Non-pigmented ciliary epithelial cell (primary cell): ENCODE measurements at regions not wholly inside any gene's neighbourhood (a gene's known extent, or its start where the extent isn't known, plus 50 kb on each side); places are given as distances from the start of the nearest gene placed in this dataset.
"Not testable (repeated sequence)": the region's sequence is repeated elsewhere in the genome, so short reads cannot be mapped to it uniquely, and the experiment has no call there.

Source experiments
- DNase-seq: peaks from one replicate; pipeline ENCODE4 v3.0.0-alpha.2; 2010; ENCODE audit warnings: low read depth

DNA sequence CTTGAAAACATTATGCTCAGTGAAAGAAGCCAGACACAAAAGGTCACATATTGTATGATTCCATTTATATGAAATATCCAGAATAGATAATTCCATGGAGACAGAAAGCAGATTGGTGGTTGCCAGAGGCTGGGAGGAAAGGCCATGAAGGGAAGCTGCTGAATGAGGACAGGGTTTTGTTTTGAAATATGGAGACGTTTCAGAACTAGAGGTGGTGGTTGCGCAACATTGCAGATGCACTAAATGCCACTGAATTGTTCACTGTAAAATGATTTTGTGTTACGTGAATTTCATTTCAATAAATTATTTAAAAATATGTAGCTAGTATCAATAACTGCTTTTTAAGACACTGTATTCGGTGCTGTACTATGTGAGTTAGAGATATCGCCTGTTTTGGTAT, 101.7 kb upstream of the ZNF236 start:
- no peak for DNase-seq

DNA sequence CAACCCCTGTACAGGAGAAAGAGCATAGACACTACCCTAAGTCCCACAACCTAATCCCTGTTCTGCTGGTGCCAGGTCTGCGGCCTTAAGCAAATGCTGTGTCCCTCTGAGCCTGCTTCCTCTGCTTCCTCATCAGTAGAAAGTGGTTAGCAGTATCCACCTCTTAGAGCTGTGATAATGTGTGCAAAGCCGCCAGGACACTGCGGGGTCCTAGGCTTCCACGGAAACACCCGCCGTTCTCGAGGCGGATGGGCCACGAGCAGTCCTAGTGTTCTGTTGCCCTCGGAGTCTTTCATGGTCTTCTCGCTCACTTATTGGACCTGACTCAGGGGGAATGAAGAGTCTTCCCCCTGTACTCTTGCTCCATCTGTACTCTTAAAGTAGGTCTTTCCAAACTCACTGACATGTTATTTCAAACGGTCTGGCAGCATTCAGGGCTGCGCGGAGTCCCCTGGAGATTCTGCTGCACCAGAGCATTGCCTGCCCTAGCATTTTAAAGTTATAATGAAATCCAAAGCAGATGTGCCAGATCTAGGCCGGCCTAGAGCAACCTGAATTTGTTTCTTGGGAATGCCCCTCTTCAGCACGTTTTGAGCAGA, 107.2 kb upstream of the ZNF236 start:
- DNase-seq = no peak

DNA sequence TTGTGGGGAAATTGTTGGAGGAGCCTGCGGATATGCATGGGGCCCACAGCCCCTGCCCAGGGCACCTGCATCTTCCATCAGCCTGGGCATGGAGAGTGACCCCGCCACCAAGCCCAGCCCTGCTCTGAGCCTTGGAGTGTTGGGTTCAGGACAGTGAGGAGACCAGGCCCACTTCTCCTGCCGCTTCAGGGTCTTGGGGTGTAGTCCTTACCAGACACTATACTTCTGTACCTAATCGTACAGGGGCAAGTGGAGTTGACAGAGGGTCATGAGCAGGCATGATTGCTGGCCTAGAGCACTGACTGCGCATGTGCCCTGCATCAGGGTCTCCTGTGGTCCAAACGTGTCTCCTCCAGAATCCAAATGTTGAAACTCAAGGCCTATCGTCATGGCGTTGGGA, 108.9 kb upstream of the ZNF236 start:
- no peak for DNase-seq

DNA sequence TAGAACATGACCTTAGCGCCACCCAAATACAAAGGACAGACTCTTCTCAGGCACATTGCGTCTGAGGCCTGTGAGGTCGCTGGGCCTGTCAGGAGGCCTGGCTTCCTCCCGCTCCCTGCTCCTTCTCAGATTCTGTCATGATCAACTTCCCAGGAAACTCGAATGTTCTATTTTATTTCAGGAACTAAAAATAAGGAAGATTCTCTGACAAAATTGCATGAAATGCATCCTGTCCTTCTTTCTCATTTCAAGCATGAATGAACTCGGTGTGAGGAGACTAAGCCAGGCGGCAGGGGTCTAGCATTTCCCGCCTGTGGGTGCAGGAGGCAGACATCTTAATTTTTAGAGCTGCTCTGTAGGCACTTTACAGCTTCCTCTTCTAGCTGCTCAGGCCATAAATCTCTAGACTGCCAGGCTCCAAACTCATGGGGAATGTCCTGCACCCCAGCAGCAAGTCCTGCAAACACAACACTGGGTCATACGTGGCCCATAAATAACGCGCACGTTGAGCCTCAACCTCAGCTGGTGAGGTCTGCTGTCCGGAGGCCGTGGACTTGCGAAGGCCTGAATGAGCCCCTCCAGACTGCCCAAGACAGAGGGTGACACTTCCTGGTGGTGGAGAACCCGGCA, 109.7 kb upstream of the ZNF236 start:
- DNase-seq = no peak

DNA sequence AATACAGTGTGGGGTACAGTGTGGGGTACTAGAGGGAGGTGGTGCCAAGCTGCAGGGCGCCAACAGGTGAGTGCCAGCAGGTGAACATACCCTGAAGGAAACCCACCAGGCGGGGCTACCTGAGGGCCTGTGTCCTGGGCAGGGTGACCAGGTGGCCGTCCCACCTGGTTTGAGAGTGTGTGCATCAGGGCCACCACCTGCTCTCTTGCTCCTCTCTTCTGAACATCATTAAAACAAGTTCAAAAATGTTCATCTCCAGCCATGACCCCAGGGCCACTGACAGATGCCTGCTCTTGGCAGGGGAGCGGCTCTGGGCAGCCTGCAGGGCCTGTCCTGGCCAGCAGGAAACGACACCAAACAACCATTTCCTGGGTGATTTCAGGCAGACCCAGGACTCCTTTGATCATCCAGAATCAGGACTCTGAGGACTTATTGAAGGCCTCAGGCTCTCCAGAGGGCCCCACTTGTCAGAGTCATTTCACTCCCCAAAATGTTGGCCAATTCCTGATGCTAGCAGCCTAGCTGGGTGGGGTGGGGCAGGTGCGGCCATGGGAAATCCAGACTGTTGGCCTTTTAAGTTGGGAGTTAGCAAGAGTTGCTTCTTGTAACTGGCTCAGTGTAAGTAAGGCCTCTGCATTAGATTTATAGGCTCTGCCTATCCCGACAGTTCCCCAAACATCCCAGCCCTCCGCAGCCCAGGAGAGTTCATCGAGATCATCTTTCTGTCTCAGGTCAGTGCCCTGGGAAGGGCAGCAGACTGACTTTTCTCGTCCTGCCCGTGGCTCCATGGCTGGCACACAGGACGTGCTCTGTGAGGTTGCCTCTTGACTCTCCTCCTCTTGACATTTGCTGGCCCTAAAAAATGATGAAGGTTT, 111.5 kb upstream of the ZNF236 start:
- DNase-seq = no peak

DNA sequence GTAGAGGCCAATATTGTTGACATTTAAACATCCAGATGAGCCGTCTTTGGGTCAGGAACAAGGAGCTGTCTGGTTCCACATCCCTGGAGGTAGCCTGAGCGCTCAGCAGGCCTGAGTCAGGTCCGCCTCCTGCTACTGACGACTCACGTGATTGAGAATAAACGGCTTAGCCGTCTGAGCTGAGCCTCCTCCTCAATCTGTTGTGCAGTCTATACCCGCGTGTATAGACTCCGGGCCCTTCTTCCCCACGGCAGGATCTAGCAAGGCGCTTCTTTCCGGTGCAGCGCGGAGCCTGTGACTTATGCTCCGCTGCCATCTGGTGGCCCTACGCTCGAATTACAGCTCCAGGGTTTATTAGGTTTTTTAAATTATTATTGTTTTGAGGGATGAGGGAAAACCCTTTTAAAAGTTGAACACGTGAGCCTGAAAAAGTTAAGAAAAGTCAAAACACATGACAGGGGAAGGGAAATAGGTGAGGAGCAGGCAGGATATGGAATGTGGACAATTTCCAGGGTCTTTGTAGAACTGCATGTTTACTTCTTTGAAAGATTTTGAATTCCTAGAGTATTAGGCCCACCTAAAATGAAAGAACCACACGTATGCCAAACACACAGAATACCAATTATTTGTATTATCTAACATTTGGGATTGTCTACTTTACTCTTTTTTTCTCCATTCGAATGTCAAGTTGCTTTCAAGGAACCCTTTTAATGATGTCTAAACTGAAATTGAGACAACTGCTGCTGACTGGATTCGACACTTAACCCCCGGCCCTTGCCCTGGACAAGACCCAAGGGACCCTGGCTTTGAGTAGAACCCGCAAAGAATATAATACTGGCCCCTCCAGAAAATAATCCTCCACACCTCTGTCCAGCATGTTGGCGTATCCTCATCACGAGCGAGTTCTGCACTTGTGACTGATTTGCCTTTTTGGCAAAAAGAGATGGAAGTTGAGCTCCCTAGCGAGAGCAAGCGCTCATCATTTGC, 112.4 kb upstream of the ZNF236 start:
- no peak for DNase-seq

DNA sequence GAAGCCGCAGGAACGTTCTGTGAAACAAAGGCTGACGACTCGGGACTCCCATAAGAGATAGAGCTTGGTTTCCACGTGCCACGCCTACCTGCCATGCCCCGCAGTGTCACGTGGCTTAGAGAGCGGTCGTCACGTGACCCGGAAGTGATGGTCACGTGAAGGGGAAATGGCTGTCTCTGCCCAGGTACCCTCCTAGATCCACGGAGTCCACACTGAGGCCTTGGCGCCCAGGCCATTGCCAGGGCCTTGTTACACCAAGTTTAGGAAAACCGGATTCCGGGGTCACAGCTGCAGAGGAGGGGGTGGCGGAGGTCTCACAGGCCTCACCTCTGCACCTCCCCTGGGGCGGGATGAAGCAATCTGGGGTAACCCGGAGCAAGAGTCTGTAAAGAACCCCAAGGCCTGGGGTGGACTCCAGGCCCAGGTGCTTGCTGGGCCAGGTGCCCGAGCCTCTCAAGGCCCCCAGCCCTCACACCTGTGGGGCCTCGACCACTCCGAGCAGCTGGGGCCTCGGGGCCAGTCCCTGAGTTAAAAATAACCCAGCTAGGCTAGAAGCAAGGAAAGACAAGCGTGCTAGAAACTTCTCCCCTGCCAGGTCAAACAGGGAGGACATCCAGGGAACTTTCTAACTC, 113.5 kb upstream of the ZNF236 start:
- no peak for DNase-seq

DNA sequence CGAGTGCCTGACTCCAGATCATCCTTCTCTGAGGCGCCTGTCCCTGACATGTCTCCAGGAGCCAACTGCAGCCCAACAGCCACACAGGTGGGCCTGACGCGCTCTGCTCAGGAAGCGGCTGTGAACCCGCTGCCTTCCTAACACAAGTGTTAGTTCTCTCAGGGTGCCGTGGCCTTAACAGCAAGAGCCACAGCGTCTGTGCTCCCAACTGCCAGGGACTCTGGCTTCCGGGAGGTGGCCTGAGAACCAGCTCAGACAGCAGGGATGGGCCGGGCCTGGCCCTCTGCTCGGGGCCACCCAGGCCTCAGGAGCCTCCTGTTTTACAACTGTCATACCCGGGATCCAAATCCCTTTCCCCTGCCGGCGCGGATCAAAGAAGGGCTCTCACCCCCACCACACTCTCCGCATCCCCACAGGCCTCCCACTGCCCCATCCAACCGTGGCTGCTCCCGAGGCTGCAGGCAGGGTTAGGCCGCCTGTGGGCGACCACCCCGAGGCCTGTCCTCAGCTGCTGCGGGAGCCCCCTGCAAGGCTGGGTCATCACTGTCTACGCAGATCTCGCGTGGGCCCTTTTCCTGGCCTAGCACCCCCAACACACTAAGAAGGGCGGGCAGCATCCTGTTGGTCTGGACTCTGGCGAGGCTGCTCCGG, 114.2 kb upstream of the ZNF236 start:
- DNase-seq = no peak

DNA sequence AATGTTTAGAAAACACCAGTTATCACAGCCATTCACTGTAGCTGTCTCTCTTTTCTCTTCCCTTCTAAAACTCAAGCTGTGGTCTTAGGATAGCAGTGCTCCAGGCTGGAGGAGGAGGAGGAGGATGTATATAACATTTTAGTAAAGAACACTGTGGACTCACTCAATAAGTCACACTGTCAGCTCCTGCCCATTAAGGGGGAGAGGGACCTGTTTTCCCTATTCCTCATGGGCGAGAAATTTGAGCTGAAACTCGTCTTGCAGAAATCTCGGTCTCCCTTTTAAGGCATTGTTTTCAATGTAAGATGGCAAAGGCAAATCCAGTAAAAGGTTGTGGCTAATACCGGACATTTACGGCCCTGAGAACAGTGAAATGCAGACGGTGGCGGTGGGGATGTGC, 114.8 kb upstream of the ZNF236 start:
- no peak for DNase-seq

DNA sequence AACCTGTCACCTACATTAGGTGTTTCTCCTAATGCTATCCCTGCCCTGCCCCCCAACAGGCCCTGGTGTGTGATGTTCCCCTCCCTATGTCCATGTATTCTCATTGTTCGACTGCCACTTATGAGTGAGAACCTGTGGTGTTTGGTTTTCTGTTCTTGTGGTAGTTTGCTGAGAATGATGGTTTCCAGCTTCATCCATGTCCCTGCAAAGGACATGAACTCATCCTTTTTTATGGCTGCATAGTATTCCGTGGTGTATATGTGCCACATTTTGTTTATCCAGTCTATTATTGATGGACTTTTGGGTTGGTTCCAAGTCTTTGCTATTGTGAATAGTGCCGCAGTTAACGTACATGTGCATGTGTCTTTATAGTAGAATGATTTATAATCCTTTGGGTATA, 117.8 kb upstream of the ZNF236 start:
- not testable (repeated sequence) for DNase-seq

DNA sequence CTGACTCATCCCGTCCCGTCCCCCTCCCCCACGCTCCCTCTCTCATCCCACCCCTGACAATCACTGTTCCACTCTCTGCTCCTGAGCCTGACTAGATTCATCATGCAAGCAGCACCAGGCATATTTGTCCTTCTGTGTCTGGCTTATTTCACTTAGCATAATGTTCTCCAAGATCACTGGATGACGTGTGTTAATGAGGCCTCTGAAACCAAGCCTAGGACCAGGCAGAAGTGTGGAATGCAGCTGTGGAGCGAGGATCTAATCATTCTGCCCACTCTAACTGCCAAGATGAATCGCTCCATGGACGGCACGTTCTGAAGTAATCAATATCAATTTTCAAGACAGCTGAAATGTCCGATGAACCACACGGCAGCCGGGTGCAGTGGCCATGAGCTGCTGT, 122.4 kb upstream of the ZNF236 start:
- DNase-seq = no peak

DNA sequence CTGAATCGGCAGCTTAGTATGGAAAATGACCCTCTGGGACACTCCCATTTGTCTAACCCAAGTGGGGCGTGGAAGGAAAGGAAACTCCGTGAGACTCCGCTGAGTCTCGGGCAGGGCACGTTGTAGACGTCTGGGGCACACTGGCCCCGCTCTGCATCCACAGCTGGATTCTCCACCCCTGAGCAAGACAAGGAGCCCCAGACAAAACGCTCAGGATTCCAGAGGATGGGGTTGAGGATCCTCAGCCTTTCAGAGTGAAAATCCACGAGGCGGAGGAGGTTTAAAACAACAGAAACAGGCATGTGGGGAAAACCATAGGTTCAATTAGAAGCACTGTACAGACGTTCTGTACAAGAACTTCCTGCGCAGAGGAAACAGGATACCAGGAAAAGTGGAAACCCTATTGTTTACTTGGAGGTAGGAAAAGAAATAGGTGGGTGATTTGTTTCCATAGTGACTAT, 124.9 kb upstream of the ZNF236 start:
- no peak for DNase-seq

DNA sequence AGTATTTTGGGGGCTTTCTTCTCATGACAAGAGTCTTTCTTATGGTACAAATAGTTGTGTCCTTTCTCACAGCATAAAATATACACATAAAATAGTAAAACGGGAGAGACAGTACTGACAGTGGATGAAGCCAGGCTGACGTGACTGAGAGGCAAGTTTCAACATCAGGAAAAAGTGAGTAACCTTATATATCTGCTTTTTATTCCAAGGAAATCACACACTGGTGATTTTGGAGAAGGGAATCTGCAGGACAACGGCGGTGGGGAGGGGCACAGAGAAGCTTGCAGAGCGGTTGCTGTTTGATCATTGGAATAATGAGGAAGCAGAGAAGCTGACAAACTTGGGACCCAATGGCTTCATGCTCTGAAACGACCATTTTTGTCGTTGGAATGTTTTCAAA, 130.6 kb upstream of the ZNF236 start:
- DNase-seq = no peak

DNA sequence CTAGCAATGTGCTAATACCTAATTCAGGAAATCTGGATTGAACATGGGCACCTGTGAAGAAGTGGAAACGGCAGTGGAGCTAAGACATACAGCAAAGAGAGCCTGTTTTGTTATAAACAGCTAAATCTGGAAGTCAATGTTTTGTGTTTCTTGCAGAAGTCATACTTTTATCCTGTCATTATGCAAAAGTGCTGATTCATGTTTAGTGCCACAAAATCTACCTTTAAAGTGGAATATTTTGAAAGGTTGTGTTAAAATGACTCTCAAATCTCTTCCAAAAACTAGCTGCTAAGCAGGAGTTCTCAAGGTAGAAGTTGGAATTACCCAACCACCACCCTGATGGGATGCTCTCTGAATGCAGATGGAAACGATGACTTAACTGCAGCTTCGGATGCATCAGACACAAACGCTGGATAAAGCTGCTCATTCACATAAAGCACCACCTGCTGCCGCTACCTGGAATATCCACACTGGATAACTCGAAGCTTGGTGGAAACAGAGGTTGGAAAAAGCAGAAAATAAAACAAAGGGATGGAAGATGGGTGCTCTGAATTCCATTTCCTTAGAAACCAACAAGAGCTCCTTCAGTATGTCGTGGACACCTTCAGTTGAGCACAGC, 132.6 kb upstream of the ZNF236 start:
- DNase-seq = no peak

DNA sequence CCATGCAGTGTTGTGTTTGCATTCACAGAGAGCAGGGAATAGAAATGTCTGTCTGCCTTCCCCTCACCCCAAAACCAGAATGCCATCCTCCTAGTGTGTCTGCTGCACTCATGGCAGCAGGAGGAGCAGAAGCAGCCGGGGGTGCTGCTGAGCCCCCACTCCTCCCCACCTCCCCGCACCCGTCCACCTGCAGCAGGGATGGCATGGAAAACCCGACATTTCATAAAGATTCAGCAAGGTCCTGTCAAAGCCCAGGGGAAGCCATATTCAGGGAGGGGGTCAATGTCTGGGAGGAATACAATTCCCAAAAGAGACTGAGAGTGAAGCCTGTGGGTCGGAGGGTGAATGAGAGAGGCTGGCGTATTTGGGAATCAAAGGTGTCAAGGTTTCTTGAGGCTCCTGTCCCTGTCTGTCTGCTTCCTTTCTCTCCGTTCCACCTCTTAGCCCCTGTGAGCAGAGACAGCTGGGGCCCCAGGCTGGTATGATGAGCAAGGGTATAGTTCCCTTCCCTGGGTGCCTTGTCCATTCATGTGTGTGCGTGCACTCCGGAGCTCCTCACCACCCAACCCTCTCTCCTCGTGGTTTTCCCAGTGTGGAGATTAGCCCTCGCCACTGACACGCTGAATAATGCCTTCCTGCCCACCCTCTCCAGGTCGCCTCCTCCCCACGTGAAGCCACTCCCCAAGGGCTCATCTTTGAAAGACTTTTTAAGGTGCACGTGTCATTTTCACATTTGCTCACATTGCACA, 133.5 kb upstream of the ZNF236 start:
- no peak for DNase-seq

DNA sequence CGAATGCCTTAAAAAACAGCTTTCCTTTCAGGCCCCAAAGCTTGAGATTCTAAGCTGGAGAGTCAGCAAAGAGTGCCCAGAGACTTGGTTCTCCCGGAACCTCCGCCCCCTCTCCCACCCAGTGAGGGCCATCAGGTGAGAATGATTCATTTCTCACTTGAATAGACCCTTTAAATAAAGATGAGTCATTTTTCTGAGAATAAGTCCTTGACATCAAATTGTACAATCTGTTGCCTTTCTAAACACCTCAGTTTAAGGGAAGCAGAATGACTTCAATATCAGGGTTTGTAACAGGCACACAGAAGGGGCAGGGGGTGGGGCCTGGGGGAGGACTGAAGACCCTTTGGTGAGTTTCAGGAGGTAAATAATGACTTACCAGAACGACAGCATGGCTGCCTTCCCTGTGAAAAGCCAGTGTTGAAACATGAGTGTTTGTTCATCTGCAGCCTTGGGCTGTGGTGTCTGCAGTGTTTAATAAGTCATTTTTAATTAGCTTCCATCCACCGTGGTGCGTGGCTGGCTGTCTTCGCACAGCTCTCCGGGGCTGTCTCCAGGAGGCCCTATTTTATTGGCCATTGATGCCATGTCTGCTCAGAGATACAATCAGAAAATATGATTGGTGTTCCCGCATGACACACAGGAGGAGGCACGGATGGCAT, 134.9 kb upstream of the ZNF236 start:
- peak; percentile 40 for DNase-seq

DNA sequence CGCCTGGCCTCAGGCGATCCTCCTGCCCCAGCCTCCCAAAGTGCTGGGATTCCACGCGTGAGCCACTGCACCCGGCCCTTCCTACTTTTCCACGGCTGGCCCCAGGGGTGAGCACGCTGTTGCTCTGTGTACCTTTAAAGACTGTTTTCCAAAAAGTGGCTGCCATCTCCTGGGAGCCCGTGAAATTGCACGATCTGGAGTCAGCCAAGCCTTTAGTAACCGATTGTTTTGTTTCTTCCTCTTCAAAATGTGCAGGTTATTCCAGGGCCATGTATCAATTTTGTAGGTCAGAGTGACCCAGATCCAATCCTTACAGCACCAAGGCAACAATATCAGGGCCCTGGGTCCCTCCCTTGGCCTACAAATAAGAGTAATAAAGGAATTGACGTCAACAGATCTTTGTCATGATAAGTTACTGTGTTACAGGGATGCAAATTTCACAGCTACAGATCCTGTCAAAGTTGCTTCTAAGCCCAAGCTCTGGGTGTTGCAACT, 135.6 kb upstream of the ZNF236 start:
- no peak for DNase-seq

DNA sequence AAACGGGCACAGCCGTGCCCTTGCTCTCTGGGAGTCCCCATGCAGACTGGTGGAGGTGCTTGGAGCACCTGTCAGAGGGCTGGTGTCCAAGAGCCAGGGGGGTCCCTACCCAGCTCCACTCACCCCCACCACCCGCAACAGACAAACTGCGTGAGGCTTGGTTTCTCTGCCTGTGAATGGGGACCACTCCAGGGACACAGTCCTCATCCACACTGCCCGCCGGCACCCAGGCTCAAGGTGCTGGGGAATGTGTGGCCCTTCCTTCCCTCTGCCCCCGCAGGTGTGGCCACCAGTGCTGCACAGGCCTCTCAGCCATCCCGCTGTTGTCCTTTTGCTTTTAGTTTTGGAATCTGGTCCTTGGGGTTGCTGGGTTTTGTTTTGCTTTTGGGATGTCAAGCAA, 136.5 kb upstream of the ZNF236 start:
- no peak for DNase-seq

DNA sequence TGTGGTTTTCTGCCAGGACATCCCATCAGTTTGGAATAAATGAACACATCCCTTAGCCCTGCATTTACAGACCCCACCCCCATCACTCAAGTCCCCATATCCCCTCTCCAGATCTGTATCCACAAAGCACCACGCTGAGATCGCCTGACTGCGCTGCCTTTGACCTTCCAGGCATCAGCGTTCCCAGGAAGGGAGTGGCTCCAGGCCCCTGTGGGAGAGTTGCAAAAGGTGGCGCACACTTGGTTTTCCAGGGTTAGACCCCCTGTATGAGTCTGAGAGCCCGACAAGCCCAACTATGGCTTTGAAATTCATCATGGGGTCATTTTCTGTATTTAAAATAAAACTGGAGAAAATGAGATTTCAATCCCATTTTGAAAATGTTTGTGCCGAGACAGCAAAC, 137.0 kb upstream of the ZNF236 start:
- no peak for DNase-seq
